HG02885 (cell line): ENCODE measurements at regions not wholly inside any gene's neighbourhood (a gene's known extent, or its start where the extent isn't known, plus 50 kb on each side); places are given as distances from the start of the nearest gene placed in this dataset.
"Not testable (repeated sequence)": the region's sequence is repeated elsewhere in the genome, so short reads cannot be mapped to it uniquely, and the experiment has no call there.

ENCODE experiments used
- ATAC-seq: cut with Tn5 transposase; IDR thresholded peaks from one replicate; pipeline ENCODE4 v1.9.1; 2021; ENCODE audit warnings: mild to moderate bottlenecking; ENCODE audit not compliant: unreplicated experiment, poor library complexity

GRCh38 chr3:34399401-34399800 is 601.0 kb downstream of the PDCD6IP start:
- ATAC-seq = no peak

GRCh38 chr3:34405159-34405558 is 606.7 kb downstream of the PDCD6IP start:
- no peak for ATAC-seq

GRCh38 chr3:34407281-34407680 is 608.9 kb downstream of the PDCD6IP start:
- no peak for ATAC-seq

GRCh38 chr3:34408088-34408487 is 609.7 kb downstream of the PDCD6IP start:
- ATAC-seq = no peak

- ATAC-seq = no peak
Observed at GRCh38 chr3:34411596-34411995, 613.2 kb downstream of the PDCD6IP start.

GRCh38 chr3:34419801-34420200 is 621.4 kb downstream of the PDCD6IP start:
- ATAC-seq = no peak

- no peak for ATAC-seq
Observed at GRCh38 chr3:34421762-34422161, 623.3 kb downstream of the PDCD6IP start.

- no peak for ATAC-seq
Observed at GRCh38 chr3:34439796-34440195, 641.4 kb downstream of the PDCD6IP start.

- no peak for ATAC-seq
Observed at GRCh38 chr3:34444137-34444536, 645.7 kb downstream of the PDCD6IP start.

- ATAC-seq = no peak
Observed at GRCh38 chr3:34449305-34449704, 650.9 kb downstream of the PDCD6IP start.

GRCh38 chr3:34463414-34463813 is 665.0 kb downstream of the PDCD6IP start:
- ATAC-seq = no peak

- ATAC-seq = no peak
Observed at GRCh38 chr3:34464646-34465045, 666.2 kb downstream of the PDCD6IP start.

- no peak for ATAC-seq
Observed at GRCh38 chr3:34475851-34476250, 677.4 kb downstream of the PDCD6IP start.

- no peak for ATAC-seq
Observed at GRCh38 chr3:34483311-34483887, 685.0 kb downstream of the PDCD6IP start.

- ATAC-seq = no peak
Observed at GRCh38 chr3:34504366-34504765, 705.9 kb downstream of the PDCD6IP start.

GRCh38 chr3:34504775-34505174 is 706.3 kb downstream of the PDCD6IP start:
- ATAC-seq = no peak

GRCh38 chr3:34508732-34509131 is 710.3 kb downstream of the PDCD6IP start:
- ATAC-seq = no peak

- ATAC-seq = no peak
Observed at GRCh38 chr3:34511891-34512290, 713.5 kb downstream of the PDCD6IP start.

GRCh38 chr3:34519008-34519407 is 720.6 kb downstream of the PDCD6IP start:
- ATAC-seq = not testable (repeated sequence)

- no peak for ATAC-seq
Observed at GRCh38 chr3:34531156-34531555, 732.7 kb downstream of the PDCD6IP start.

GRCh38 chr3:34533451-34533850 is 735.0 kb downstream of the PDCD6IP start:
- no peak for ATAC-seq

GRCh38 chr3:34534013-34534412 is 735.6 kb downstream of the PDCD6IP start:
- ATAC-seq = no peak

GRCh38 chr3:34544136-34544535 is 745.7 kb downstream of the PDCD6IP start:
- no peak for ATAC-seq
